ENCODE measurements at regions not wholly inside any gene's neighbourhood (a gene's known extent, or its start where the extent isn't known, plus 50 kb on each side); places are given as distances from the start of the nearest gene placed in this dataset.

DNA sequence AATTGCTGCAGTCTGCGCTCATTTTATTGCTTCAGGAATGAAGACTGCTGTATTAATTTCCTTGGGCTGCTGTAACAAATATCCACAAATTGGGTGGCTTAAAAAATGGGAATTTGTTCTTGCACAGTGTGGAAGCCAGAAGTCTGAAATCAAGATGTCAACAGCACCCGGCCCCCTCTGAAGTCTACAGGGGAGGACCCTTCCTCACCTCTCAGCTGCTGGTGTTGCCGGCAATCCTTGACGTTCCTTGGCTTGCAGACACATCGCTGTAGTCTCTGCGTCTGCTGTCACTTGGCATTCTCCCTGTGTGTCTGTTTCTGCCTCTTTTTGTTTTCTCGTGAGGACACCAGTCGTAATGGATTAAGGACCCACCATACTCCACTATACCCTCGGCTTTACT lies 166.2 kb downstream of the PTPN20 start:
- DNase-seq (ENCODE audit: low read depth in 4 of 4, low spot score in 3 of 4), result no peak

DNA sequence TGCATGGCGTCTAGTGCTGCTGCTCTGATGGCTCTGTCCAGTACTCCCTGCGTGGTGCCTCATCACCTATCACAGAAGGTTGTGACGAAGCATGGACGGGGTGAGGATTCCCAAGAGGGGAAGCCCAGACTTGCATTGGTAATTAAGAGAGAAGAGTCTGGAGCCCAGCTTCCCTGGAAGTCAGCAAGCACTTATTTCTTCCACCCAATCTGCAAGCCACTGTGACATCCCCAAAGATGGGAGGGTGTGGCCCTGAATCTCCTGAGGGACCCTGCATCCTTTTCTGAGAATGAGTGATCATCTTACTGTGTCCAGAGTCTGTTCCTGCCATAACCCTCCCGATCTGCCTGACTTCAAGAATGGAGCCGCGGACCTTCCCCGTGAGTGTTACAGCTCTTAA lies 166.7 kb downstream of the PTPN20 start:
- DNase-seq (ENCODE audit: low read depth in 4 of 4, low spot score in 3 of 4), result no peak

DNA sequence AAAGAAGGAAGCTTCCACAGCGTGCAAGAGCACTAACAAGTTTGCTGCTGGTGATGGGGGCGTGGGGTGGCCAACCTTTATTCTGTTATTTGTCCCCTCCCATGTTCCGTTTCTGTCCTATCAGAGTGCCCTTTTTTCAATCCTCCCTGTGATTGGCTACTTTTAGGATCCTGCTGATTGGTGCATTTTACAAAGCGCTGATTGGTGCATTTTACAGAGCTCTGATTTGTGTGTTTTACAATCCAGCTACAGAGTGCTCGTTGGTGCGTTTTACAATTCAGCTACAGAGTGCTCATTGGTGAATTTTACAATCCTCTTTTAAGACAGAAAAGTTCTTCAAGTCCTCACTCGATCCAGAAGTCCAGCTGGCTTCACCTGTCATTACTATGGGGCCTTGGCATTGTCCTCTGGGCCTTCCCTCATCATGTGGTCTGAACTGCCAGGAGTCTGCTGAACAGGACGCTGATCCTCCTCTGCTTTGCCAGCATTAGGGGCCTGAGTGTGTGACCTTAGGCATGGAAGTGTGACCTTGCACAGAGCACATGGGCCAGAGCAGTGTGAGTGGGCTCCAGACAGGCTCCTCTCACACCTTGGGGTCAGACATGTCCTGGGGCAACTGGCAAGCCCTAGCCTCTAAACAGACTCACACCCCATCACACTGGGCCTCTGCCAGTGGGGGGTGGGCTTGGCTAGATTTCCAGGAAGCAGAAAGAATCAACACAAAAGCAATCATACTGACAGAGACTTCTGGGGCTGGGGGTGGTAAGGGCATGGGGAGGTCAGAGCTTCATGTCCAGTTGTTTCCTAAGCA lies 167.4 kb downstream of the PTPN20 start:
- no peak for DNase-seq (ENCODE audit: low read depth in 4 of 4, low spot score in 3 of 4)

GRCh38 chr10:47079204-47079580 lies 168.0 kb downstream of the PTPN20 start:
- no peak for DNase-seq (ENCODE audit: low read depth in 4 of 4, low spot score in 3 of 4)

DNA sequence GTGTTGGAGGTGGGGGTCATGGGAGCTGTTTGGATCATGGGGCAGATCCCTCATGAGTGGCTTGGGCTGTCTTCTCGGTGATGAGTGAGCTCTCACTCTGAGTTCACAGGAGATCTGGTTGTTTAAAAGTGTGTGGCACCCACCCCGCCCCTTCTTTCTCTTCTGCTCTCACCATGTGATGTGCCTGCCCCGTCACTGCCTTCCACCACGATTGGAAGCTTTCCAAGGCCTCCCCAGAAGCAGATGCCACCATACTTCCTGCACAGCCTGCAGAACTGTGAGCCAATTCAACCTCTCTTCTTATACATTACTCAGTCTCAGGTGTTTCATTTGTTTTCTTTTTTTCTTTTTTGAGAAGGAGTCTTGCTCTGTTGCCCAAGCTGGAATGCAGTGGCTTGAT lies 170.0 kb downstream of the PTPN20 start:
- no peak for DNase-seq (ENCODE audit: low read depth in 4 of 4, low spot score in 3 of 4)

DNA sequence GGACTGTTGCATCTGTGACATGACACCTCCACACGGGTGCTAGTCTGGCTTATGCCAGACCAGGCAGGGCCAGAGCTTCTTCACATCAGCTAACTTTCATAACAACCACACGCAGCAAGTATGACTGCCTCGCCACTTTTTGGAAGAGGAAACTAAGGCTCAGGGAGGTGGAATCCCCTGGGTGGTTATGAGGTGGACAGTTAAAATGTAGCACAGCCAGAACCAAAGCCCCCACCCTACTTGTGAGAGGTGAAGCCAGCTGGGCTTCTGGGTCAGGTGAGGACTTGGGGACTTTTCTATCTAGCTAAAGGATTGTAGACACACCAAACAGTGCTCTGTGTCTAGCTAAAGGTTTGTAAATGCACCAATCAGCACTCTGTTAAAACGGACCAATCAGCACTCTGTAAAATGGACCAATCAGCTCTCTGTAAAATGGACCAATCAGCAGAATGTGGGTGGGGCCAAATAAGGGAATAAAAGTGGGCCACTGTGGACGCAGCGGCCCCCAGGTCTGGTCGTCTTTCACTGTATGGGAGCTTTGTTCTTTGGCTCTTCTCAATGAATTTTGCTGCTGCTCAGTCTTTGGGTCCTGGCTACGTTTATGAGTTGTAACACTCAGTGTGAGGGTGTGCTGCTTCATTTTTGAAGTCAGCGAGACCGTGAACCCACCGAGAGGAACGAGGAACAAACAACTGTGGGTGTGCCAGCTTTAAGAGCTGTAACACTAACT lies 171.0 kb downstream of the PTPN20 start:
- no peak for DNase-seq (ENCODE audit: low read depth in 4 of 4, low spot score in 3 of 4)

GRCh38 chr10:47087667-47088066 lies 176.4 kb downstream of the PTPN20 start:
- no peak for DNase-seq (ENCODE audit: low read depth in 4 of 4, low spot score in 3 of 4)

- DNase-seq (ENCODE audit: low read depth in 4 of 4, low spot score in 3 of 4), result no peak
Measured at GRCh38 chr10:47088656-47089354, 177.6 kb downstream of the PTPN20 start.

DNA sequence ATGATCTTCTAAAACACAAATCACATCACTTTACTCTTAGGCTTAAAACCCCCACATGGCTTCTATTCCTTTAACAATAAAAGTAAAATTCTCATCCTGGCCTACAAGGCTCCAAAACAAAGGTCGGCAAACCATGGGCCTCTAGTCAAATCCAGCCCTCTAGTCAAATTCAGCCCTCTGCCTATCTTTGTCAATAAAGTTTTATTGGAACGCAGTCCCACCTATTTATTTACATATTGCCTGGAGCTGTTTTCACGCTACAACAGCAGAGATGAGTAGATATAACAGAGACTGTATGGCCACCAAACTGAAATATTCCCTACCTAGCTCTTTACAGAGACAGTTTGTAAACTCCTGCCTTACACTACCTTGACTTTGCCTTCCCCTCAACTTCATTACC lies 178.8 kb downstream of the PTPN20 start:
- DNase-seq (ENCODE audit: low read depth in 4 of 4, low spot score in 3 of 4), result no peak

DNA sequence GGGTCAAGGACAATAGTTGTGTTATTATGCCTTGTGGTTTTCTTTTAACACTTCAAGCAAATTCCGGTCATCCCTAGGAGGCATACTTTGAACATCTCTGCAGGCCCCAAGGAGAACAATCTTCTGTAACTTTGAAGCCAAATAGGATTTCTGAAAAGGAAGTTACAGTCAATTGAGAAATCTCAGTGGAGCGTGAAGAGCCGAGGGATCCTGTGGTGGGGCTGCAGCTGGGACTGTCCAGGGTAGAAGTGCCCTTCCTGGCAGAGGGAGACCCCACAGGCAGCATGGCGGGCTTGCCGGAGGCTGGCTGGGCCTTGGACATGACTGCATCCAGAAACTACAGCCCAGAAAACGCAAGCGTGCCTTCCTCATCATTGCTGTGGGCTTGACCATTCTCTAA lies 179.7 kb downstream of the PTPN20 start:
- no peak for DNase-seq (ENCODE audit: low read depth in 4 of 4, low spot score in 3 of 4)

DNA sequence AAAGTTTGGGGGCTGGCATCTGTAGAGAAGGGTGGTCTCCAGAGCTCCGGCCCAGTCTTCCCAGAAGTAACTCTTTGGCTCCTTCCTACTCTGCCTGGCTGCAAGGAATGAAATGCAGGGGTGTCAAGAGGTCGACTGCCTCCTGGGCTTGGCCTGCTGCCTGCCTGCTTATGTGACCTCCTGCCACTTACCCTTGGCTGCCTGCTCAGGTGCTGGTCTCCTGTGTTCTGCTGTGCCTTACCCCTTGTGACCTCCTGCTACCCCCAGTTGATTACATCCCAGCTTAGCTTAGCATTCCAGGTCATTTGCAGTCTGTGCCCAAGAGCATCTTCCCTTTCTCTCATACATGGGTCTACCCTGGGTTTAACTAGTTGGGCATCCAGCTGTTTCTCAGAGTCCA lies 180.2 kb downstream of the PTPN20 start:
- no peak for DNase-seq (ENCODE audit: low read depth in 4 of 4, low spot score in 3 of 4)

GRCh38 chr10:47092376-47092775 lies 181.1 kb downstream of the PTPN20 start:
- no peak for DNase-seq (ENCODE audit: low read depth in 4 of 4, low spot score in 3 of 4)

DNA sequence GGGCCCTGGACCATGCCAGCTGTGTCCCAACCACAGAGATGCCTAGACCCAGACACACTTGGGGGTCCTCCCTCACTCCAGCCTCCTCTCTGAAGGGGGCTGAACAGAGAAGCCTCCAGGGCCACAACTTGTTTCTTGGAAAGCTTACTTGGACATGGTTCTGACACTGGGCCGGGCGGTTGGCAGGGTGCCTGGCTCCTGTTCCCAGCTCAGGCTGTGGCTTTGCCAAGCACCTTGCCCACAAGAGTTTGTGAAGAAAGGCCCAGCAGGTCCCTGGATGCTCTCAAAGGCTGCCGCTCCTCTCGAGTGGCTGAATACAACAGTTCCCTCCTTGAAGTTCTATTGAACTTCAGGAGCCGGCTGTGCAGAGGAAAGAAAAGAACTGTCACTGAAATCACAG lies 181.6 kb downstream of the PTPN20 start:
- no peak for DNase-seq (ENCODE audit: low read depth in 4 of 4, low spot score in 3 of 4)

- no peak for DNase-seq (ENCODE audit: low read depth in 4 of 4, low spot score in 3 of 4)
Measured at GRCh38 chr10:47094126-47094525, 182.9 kb downstream of the PTPN20 start.

DNA sequence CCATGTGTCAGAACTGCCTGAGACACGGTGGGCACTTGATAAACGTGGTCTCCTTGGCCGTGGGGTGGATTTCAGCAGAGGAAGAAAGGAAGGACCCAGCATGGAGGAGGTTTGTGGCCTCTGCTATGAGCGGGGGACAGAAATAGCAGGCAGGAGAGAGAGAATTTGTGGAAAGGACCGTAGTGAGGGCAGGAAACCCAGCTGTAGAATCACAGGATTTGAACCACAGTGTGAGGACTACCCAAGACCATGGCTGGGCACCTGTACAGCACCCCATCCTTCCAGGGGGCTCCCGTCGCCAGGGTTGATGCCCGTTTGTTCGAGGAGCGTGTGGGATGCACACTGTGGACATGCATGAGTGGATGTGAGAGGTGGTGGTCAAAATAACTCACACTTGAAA lies 183.4 kb downstream of the PTPN20 start:
- DNase-seq (ENCODE audit: low read depth in 4 of 4, low spot score in 3 of 4), result no peak

- no peak for DNase-seq (ENCODE audit: low read depth in 4 of 4, low spot score in 3 of 4)
Measured at GRCh38 chr10:47095211-47095610, 184.0 kb downstream of the PTPN20 start.

DNA sequence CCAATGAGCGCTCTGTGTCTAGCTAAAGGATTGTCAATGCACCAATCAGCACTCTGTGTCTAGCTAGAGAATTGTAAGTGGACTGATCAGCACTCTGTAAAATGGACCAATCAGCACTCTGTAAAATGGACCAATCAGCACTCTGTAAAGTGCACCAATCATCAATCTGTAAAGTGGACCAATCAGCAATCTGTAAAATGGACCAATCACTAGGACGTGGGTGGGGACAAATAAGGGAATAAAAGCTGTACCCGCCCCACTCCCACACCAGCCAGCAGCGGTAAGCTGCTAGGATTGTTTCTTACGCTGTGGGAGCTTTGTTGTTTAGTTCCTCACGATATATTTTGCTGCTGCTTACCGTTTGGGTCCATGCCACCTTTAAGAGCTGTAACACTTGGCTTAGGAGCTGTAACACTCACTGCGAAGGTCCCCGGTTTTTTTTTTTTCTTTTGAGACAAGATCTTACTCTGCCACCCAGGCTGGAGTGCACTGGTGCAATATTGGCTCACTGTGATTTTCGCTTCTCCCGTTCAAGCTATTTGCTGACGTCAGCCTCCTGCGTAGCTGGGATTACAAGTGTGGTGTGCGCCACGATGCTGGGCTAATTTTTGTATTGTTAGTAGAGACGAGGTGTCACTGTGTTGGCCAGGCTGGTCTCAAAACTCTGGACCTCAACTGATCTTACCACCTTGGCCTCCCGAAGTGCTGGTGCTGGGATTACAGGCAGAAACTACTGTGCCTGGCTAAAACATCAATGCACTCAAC lies 184.8 kb downstream of the PTPN20 start:
- no peak for DNase-seq (ENCODE audit: low read depth in 4 of 4, low spot score in 3 of 4)

GRCh38 chr10:47098238-47098637 lies 187.0 kb downstream of the PTPN20 start:
- DNase-seq (ENCODE audit: low read depth in 4 of 4, low spot score in 3 of 4), result no peak

DNA sequence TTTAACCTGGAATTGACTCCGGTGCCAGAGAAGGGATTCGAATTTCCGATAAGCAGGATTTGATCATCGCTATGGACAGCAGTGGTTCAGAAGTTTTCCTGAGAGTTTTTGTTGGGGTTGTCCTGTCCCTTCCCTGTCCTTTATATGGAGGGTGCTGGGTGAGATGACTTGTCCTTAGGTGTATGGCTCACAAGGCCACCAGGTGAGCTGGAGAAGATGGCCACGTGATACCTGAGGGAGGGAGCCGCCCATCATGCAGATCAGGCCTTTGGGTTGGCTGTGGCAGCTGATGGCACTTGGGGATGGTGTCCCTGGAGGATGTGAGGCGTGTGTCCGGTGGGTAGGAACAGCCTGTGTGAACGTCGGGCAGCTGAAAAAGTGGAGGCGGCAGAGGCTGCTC lies 187.7 kb downstream of the PTPN20 start:
- DNase-seq (ENCODE audit: low read depth in 4 of 4, low spot score in 3 of 4), result no peak

DNA sequence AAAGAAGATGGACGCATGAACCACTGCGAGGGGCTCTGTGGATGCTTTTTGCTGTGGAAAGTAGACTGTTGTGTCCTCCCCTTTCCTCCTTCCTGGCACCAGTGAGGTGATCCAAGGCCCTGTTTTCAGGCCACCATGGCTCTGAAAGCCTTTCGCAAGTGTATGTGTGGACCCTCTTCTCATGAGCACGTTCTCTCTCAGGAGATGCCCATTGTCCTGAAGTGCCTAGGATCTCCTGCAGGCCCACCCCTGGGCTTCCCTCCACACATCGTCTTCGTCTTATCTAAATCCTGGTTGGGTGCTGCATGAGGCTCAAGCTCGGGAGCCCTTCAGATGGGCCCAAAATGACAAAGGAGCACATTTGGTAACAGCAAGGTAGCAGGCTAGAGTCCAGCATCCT lies 188.2 kb downstream of the PTPN20 start:
- DNase-seq (ENCODE audit: low read depth in 4 of 4, low spot score in 3 of 4), result no peak

- no peak for DNase-seq (ENCODE audit: low read depth in 4 of 4, low spot score in 3 of 4)
Measured at GRCh38 chr10:47101196-47101595, 190.0 kb downstream of the PTPN20 start.

All from left renal pelvis (tissue), 4 donors.